ENCODE measurements at regions not wholly inside any gene's neighbourhood (a gene's known extent, or its start where the extent isn't known, plus 50 kb on each side); places are given as distances from the start of the nearest gene placed in this dataset.

GRCh38 chr1:217003355-217003754 is 280.1 kb upstream of the ESRRG start:
- Histone ChIP-seq H3K79me2 (ENCODE audit: control insufficient read depth, insufficient read depth, low read length) (no peaks in the 10 kb centered on the region), H3K4me3 (no peak overlapping the region), H3K27ac (ENCODE audit: control insufficient read depth, insufficient read depth) (no peak overlapping the region), H3K9me3 (replicated peaks; ENCODE audit: control insufficient read depth, insufficient read depth, low read length) (no peaks in the 10 kb centered on the region), H3K36me3 (ENCODE audit: control insufficient read depth in 2 of 2, insufficient read depth in 2 of 2, low read length in 1 of 2) (no peaks in the 10 kb centered on the region), H3K4me1 (ENCODE audit: control insufficient read depth, insufficient read depth, low read length) (no peaks in the 10 kb centered on the region), H3K9ac (ENCODE audit: control insufficient read depth, insufficient read depth, low read length) (no peak overlapping the region), H2AFZ (ENCODE audit: control insufficient read depth, low read depth, low read length) (no peak overlapping the region), H4K20me1 (ENCODE audit: control insufficient read depth, insufficient read depth) (no peaks in the 10 kb centered on the region), H3K4me2 (ENCODE audit: control insufficient read depth, insufficient read depth) (no peak overlapping the region), H3K27me3 (replicated peaks in 1 of 2; ENCODE audit: control insufficient read depth in 2 of 2, insufficient read depth in 2 of 2, low read length in 1 of 2) (no peaks in the 10 kb centered on the region)
- ChIA-PET CTCF (no interaction called here), POLR2A (no interaction called here), RAD21 (ENCODE audit: unreplicated experiment) (no interaction called here), SMC1A (ENCODE audit: uncharacterized antibody, unreplicated experiment) (no interaction called here)
- in situ Hi-C loops (cut with MboI), result no loop called here
- DNase-seq (ENCODE audit: low read depth, low spot score) (no peak), ATAC-seq (no peak), FAIRE-seq (no peak)
- TF ChIP-seq SIX5 (IDR thresholded peaks at IDR 0.05; ENCODE audit: low read depth, low read length, severe bottlenecking) (no peak), POLR2A (IDR thresholded peaks at IDR 0.05; ENCODE audit: low read depth, low read length) (no peak), SMARCA5 (IDR thresholded peaks at IDR 0.05) (no peak), ASH2L (IDR thresholded peaks at IDR 0.05; ENCODE audit: borderline replicate concordance, low read depth) (no peak), CUX1 (IDR thresholded peaks at IDR 0.05; ENCODE audit: insufficient replicate concordance, low read depth, low read length) (no peak)
- 0% methylated on average over 1 of the region's 1 CpG for WGBS (ENCODE audit: insufficient coverage, insufficient replicate concordance, low lambda C conversion rate, missing lambda C conversion rate)
- intact Hi-C loops (cut with micrococcal nuclease; ENCODE audit: unreplicated experiment), result no loop called here
- BruUV-seq (replicated peaks), result no TSS peak

All from GM12878 (cell line).